ENCODE measurements at regions not wholly inside any gene's neighbourhood (a gene's known extent, or its start where the extent isn't known, plus 50 kb on each side); places are given as distances from the start of the nearest gene placed in this dataset.

DNA sequence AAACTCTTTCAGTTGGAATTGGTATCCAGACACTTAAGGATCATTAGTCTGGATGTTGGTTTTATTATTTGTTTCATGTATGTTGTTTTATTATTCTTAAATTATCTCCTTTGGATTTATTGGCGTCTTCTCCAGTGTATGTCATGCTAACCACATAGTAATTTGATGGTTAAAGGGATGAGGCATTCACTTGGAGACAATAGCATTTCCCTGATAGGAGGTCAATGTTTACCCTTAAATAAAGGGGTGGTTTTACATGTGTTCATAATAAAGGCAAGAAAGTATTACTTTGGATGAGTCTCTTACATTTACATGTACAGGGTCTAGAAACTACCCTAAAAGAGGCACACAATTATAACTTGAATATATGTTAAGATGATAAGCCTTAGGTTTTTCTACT lies 51.2 kb upstream of the RNF144B start:
- no peak for DNase-seq

DNA sequence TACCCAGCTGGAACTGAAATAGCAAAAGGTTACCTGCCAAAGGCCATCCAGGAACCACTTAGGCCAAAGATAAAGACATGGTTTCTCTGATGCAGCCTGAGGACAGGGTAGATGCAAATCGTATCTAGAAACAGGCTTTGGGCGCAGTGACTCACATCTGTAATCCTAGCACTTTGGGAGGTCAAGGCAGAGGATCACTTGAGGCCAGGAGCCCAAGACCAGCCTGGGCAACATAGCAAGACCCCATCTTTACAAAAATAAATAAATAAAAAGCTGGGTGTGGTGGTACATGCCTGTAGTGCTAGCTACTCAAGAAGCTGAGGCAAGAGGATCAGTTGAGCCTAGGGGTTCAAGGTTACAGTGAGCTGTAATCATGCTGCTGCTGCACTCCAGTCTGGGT lies 52.9 kb upstream of the RNF144B start:
- DNase-seq = no peak

GRCh38 chr6:18330548-18331081 lies 56.5 kb upstream of the RNF144B start:
- no peak for DNase-seq

DNA sequence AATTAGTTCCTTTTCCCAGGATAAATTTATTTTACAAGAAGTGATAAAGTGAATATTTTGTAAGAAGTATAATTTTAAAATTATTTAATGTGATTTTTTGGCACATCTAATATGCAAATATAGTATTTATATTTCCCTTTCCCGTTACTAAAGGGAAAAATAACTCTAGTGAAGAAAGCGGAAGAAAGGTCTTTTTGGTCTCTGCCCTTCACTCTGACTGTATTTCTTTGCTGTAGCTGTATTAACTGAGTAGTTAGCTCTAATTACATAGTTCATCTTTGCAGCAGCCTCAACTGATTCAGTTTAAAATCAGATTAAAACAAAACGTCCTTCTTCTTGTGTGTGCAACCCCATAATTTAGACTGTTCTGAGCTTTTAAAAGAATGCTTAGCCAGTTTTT lies 57.4 kb upstream of the RNF144B start:
- no peak for DNase-seq

DNA sequence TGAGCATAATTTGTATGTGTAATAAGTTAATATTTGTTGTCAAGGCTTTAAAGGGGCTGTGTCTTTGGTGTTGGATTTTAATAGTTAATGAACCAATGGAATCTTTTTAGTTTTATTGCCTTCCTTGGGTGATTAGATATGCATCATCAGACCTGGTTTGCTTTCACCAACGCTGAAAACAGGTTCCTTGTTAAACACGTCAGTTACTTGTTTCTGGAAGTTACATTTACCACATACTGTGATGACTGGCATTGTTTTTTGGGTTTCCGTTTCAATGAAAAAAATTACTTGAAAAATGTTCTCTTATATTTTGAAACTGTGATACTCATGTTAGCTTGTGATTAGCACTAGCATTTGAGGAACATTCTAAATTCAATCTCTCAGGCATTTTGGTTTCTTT lies 58.6 kb upstream of the RNF144B start:
- no peak for DNase-seq

GRCh38 chr6:18328070-18328469 lies 59.1 kb upstream of the RNF144B start:
- no peak for DNase-seq

GRCh38 chr6:18327626-18328025 lies 59.5 kb upstream of the RNF144B start:
- DNase-seq = no peak

GRCh38 chr6:18326980-18327379 lies 60.2 kb upstream of the RNF144B start:
- DNase-seq = no peak

- DNase-seq = no peak
Observed at GRCh38 chr6:18326001-18326400, 61.1 kb upstream of the RNF144B start.

DNA sequence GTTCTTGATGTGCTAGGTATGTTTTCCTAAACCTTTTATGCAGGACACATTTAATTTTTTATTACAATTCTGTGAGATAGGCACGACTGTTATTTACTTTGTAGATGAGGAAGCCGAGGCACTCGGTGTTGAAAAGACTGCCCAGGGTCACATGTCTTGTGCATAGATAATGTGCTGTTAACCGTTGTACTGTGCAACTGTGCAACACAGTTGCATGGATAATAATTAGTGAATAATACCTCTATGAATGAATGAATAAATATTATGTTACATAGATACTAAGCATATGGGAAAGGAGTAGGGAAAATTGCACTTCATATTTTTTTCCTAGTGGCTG lies 60.3 kb upstream of the DEK start:
- DNase-seq = no peak

GRCh38 chr6:18323935-18324705 lies 59.8 kb upstream of the DEK start:
- peak; percentile 42 for DNase-seq

- no peak for DNase-seq
Observed at GRCh38 chr6:18317850-18318249, 53.5 kb upstream of the DEK start.

DNA sequence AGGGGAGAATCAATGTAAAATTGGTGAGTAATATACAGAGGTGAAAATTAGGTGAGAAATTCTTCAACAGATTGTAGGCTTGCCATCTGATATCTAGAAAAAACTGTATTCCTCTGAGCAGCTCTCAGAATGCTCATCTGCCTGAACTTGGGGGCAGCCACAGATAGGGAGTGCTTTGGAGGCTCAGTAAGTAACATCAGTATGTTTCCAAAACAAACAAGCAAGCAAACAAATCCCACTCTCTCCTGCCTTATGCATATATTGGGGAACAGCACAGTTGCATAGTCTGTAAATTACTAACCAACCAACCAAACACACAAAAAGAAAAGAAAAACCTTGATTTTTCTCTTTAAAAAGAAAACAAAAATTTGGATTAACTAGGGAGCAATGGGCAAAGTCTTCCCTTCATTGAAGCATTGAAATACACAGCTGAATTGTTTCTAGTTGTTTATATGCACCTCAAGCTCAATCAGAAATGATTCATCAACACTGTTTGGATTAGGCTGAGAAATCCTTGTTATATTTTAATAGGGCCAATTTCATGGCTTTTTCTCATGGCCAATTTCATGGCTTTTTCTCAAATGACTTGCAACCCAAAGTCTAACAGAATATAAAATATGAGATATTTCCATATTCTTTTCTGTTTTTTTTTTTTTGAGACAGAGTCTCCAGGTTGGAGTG lies 50.1 kb upstream of the DEK start:
- no peak for DNase-seq

Measured in NCI-H446 treated with DMSO at 0.1 percent for 48 hours (cell line).